ENCODE measurements at regions not wholly inside any gene's neighbourhood (a gene's known extent, or its start where the extent isn't known, plus 50 kb on each side); places are given as distances from the start of the nearest gene placed in this dataset.
"Not testable (repeated sequence)": the region's sequence is repeated elsewhere in the genome, so short reads cannot be mapped to it uniquely, and the experiment has no call there.

- TF ChIP-seq PATZ1 (CRISPR knock-in tag; IDR thresholded peaks at IDR 0.05; ENCODE audit: borderline replicate concordance); ISL1 (CRISPR knock-in tag; IDR thresholded peaks at IDR 0.05); CREB5 (CRISPR knock-in tag; IDR thresholded peaks at IDR 0.05; ENCODE audit: low read depth); ZNF8 (CRISPR knock-in tag; IDR thresholded peaks at IDR 0.05); CSRNP3 (CRISPR knock-in tag; IDR thresholded peaks at IDR 0.05); ZFP30 (CRISPR knock-in tag; IDR thresholded peaks at IDR 0.05); ZFP3 (CRISPR knock-in tag; IDR thresholded peaks at IDR 0.05): not testable (repeated sequence)
These were observed 60.8 kb upstream of the CD99 start for GRCh38 chrX:2630008-2630934.
